ENCODE measurements at regions not wholly inside any gene's neighbourhood (a gene's known extent, or its start where the extent isn't known, plus 50 kb on each side); places are given as distances from the start of the nearest gene placed in this dataset.
"Not testable (repeated sequence)": the region's sequence is repeated elsewhere in the genome, so short reads cannot be mapped to it uniquely, and the experiment has no call there.

DNA sequence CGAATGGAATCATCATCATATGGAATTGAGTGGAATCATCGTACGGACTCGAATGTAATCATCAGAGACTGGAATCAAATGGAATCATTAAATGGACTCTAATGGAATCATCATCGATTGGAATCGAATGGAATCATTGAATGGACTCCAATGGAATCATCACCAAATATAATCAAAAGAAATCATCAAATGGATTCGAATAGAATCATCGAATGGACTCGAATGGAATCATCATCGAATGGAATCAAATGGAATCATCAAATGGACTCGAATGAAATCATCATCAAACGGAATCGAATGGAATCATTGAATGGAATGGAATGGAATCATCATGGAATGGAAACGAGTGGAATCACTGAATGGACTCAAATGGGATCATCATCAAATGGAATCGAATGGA lies 233.5 kb downstream of the SHCBP1 start:
- DNase-seq: peak; percentile 88

DNA sequence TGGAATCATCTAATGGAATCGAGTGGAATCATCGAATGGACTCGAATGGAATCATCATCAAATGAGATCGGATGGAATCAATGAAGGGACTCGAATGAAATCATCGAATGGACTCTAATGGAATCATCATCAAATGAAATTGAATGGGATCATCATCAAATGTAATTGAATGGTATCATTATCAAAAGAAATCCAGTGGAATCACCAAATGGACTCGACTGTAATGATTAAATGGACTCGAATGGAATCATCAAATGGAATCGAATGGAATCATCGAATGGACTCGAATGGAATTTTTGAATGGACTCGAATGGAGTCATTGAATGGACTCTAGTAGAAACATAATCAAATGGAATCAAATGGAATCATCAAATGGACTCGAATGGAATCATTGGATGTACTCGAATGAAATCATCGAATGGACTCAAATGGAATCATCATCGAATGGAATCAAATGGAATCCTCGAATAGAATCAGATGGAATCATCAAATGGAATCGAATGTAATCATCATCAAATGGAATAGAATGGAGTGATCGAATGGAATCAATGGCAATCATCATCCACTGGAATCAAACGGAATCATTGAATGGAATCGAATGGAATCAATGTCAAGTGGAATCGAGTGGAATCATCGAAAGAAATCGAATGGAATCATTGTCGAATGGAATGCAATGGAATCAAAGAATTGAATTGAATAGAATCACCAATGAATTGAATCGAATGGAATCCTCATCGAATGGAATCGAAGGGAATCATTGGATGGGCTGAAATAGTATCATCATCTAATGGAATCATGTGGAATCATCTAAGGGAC lies 234.2 kb downstream of the SHCBP1 start:
- peak; percentile 80 for DNase-seq

DNA sequence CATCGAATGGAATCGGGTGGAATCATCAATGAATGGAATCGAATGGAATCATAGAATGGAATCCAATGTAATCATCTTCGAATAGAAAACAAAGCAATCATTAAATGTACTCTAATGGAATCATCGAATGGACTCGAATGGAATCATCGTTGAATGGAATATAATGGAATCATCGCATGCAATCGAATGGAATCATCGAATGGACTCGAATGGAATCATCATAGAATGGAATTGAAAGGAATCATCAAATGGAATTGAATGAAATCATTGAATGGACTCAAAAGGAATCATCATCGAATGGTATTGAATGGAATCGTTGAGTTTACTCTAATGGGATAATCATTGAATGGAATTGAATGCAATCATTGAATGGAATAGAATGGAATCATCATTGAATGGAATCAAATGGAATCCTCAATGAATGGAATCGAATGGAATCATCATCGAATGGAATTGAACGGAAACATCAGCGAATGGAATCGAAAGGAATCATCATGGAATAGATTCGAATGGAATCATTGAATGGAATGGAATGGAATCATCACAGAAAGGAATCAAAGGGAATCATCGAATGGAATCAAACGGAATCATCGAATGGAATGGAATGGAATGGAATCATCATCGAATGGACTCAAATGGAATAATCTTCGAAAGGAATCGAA lies 234.9 kb downstream of the SHCBP1 start:
- DNase-seq: peak; percentile 66

DNA sequence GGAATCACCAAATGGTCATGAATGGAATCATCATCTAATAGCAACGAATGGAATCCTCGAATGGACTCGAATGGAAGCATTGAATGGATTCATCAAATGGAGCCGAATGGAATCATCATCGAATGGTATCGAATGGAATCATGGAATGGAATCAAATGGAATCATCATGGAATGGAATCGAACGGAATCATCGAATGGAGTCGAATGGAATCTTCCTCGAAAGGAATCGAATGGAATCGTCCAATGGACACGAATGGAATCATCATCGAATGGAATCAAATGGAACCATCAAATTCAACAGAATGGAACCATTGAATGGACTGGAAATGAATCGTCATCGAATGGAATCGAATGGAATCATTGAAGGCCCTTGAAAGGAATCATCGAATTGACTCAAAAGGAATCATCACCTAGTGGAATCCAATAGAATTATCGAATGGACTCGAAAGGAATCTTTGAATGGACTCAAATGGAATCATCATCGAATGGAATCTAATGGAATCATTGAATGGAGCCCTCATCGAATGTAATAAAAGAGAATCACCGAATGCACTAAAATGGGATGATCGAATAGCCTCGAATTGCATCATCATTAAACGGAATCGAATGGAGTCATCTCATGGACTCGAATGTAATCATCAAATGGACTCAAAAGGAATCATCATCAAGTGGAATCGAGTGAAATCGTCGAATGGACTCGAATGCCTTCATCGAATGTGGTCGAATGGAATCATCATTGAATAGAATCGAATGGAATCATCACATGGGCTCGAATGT lies 236.7 kb downstream of the SHCBP1 start:
- DNase-seq: peak; percentile 45

DNA sequence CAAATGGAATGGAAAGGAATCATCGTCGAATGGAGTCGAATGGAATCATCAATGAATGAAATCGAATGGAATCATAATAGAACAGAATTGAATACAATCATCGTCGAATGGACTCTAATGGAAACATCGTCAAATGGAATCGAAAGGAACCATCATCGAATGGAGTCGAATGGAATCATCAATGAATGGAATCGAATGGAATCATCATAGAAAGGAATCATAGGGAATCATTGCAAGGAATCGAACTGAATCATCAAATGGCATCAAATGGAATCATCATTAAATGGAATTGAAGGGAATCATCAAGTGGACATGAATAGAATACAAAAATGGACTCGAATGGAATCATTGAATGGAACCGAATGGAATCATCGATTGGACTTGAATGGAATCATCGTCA lies 237.6 kb downstream of the SHCBP1 start:
- not testable (repeated sequence) for DNase-seq

DNA sequence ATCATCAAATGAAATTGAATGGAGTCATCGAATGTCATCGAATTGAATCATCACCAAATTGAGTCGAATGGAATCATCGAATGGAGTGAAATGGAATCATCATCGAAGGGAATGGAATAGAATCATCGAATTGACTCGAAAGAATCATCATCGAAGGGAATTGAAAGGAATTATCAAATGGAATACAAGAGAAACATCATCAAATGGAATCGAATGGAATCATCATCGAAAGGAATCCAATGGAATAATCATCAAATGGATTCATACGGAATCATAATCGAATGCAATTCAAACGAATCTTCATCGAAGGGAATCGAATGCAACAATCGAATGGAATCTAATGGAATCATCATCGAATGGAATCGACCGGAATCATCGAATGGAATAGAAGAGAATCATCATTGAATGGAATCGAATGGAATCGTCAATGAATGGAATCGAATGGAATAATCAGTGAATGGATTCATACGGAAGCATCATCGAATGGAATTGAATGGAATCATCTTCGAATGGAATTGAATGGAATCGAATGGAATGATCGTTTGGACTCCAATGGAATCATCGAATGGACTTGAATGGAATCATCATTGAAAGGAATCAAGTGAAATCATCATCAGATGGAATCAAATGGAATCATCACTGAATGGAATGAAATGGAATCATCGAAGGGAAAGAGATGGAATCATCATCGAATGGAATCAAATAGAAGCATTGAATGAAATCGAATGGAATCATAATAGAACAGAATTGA lies 238.2 kb downstream of the SHCBP1 start:
- DNase-seq: peak; percentile 42

DNA sequence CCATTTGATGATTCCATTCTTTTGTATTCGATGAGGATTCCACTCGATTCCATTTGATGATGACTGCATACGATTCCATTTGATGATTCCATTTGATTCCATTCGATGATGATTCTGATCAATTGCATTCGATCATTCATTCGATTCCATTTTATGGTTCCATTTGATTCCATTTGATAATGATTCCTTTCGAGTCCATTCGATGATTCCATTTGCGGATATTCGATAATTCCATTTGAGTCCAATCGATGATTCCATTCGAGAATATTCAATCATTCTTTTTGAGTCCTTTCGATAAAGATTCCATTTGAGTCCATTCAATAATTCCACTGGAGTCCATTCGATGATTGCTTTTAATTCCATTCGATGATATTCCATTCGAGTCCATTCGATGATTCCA lies 239.1 kb downstream of the SHCBP1 start:
- peak; percentile 28 for DNase-seq

DNA sequence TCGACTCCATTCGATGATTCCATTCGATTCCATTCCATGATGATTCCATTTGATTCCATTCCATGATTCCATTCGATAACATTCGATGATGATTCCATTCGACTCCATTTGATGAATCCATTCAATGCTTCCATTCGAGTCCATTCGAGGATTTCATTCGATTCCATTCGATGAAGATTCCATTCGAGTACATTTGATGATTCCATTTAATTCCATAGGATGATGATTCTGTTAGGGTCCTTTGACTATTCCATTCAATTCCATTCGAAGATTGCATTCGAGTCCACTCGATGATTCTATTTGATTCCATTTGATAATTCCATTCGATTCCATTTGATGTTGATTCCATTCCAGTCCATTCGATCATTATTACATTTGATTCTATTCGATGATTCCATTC lies 239.8 kb downstream of the SHCBP1 start:
- not testable (repeated sequence) for DNase-seq
